Fibroblast of peridontal ligament (primary cell): ENCODE measurements at regions not wholly inside any gene's neighbourhood (a gene's known extent, or its start where the extent isn't known, plus 50 kb on each side); places are given as distances from the start of the nearest gene placed in this dataset.

Experiments used
- DNase-seq: peaks from one replicate; pipeline ENCODE4 v3.0.0-alpha.2; 2010; ENCODE audit errors: extremely low read depth

- DNase-seq: no peak
These were observed 252.2 kb upstream of the PDE10A start for GRCh38 chr6:165915022-165915770.

- DNase-seq: no peak
These were observed 250.9 kb upstream of the PDE10A start for GRCh38 chr6:165913676-165914570.

GRCh38 chr6:165910184-165910966, 247.3 kb upstream of the PDE10A start:
- DNase-seq: no peak

- DNase-seq: no peak
These were observed 243.7 kb upstream of the PDE10A start for GRCh38 chr6:165906736-165907135.

- DNase-seq: no peak
These were observed 242.7 kb upstream of the PDE10A start for GRCh38 chr6:165905744-165906143.

GRCh38 chr6:165900970-165901369, 237.9 kb upstream of the PDE10A start:
- no peak for DNase-seq

GRCh38 chr6:165899611-165900010, 236.6 kb upstream of the PDE10A start:
- no peak for DNase-seq

GRCh38 chr6:165895421-165896165, 232.6 kb upstream of the PDE10A start:
- DNase-seq: no peak

GRCh38 chr6:165894171-165894825, 231.3 kb upstream of the PDE10A start:
- no peak for DNase-seq

GRCh38 chr6:165893431-165893830, 230.4 kb upstream of the PDE10A start:
- DNase-seq: no peak

GRCh38 chr6:165891320-165891719, 228.3 kb upstream of the PDE10A start:
- no peak for DNase-seq

- DNase-seq: no peak
These were observed 227.3 kb upstream of the PDE10A start for GRCh38 chr6:165890404-165890735.

GRCh38 chr6:165889636-165890403, 226.8 kb upstream of the PDE10A start:
- peak; percentile 19 for DNase-seq

GRCh38 chr6:165886169-165886568, 223.1 kb upstream of the PDE10A start:
- DNase-seq: no peak

- peak; percentile 35 for DNase-seq
These were observed 222.0 kb upstream of the PDE10A start for GRCh38 chr6:165884813-165885765.

- no peak for DNase-seq
These were observed 221.0 kb upstream of the PDE10A start for GRCh38 chr6:165883851-165884640.

GRCh38 chr6:165881806-165882205, 218.8 kb upstream of the PDE10A start:
- DNase-seq: no peak

- DNase-seq: peak; percentile 26
These were observed 217.6 kb upstream of the PDE10A start for GRCh38 chr6:165880686-165881085.
